ENCODE measurements at regions not wholly inside any gene's neighbourhood (a gene's known extent, or its start where the extent isn't known, plus 50 kb on each side); places are given as distances from the start of the nearest gene placed in this dataset.

- Histone ChIP-seq H3K4me3 (ENCODE audit: low read length in 2 of 2) (no peak overlapping the region), H3K9ac (ENCODE audit: low read depth in 1 of 2, low read length in 2 of 2) (no peak overlapping the region), H3K27me3 (ENCODE audit: control insufficient read depth in 2 of 2, insufficient read depth in 2 of 2, low read length in 2 of 2) (no peaks in the 10 kb centered on the region), H3K36me3 (ENCODE audit: control insufficient read depth in 2 of 2, insufficient read depth in 2 of 2, low read length in 2 of 2) (no peaks in the 10 kb centered on the region), H3K27ac (ENCODE audit: low read depth in 2 of 2, low read length in 2 of 2) (no peak overlapping the region), H3K9me3 (ENCODE audit: control insufficient read depth in 2 of 2, low read length in 2 of 2) (peaks cover 0 to 3% of the 10 kb centered on the region in 2 donors), H3K4me1 (ENCODE audit: control insufficient read depth in 2 of 2, insufficient read depth in 2 of 2, low read length in 2 of 2) (no peaks in the 10 kb centered on the region)
These were observed 1277.3 kb downstream of the SLC16A7 start for GRCh38 chr12:60872850-60873713.

- Histone ChIP-seq H3K27me3 (ENCODE audit: control insufficient read depth in 2 of 2, insufficient read depth in 2 of 2, low read length in 2 of 2) (no peaks in the 10 kb centered on the region), H3K27ac (ENCODE audit: low read depth in 2 of 2, low read length in 2 of 2) (no peak overlapping the region), H3K4me1 (ENCODE audit: control insufficient read depth in 2 of 2, insufficient read depth in 2 of 2, low read length in 2 of 2) (no peaks in the 10 kb centered on the region), H3K9ac (ENCODE audit: low read depth in 1 of 2, low read length in 2 of 2) (no peak overlapping the region), H3K9me3 (ENCODE audit: control insufficient read depth in 2 of 2, low read length in 2 of 2) (peaks cover 0 to 3% of the 10 kb centered on the region in 2 donors), H3K4me3 (ENCODE audit: low read length in 2 of 2) (no peak overlapping the region), H3K36me3 (ENCODE audit: control insufficient read depth in 2 of 2, insufficient read depth in 2 of 2, low read length in 2 of 2) (no peaks in the 10 kb centered on the region)
These were observed 1278.3 kb downstream of the SLC16A7 start for GRCh38 chr12:60874091-60874490.

GRCh38 chr12:60920841-60921495, 1325.1 kb downstream of the SLC16A7 start:
- H3K9ac ChIP-seq (ENCODE audit: low read depth in 1 of 2, low read length in 2 of 2) = no peak overlapping the region
- H3K27me3 ChIP-seq (ENCODE audit: control insufficient read depth in 2 of 2, insufficient read depth in 2 of 2, low read length in 2 of 2) = no peaks in the 10 kb centered on the region
- H3K4me3 ChIP-seq (ENCODE audit: low read length in 2 of 2) = no peak overlapping the region
- no peaks in the 10 kb centered on the region for H3K9me3 ChIP-seq (ENCODE audit: control insufficient read depth in 2 of 2, low read length in 2 of 2)
- H3K4me1 ChIP-seq (ENCODE audit: control insufficient read depth in 2 of 2, insufficient read depth in 2 of 2, low read length in 2 of 2) = no peaks in the 10 kb centered on the region
- H3K27ac ChIP-seq (ENCODE audit: low read depth in 2 of 2, low read length in 2 of 2) = no peak overlapping the region
- H3K36me3 ChIP-seq (ENCODE audit: control insufficient read depth in 2 of 2, insufficient read depth in 2 of 2, low read length in 2 of 2) = no peaks in the 10 kb centered on the region

GRCh38 chr12:60921541-60921940, 1325.7 kb downstream of the SLC16A7 start:
- Histone ChIP-seq H3K4me1 (ENCODE audit: control insufficient read depth in 2 of 2, insufficient read depth in 2 of 2, low read length in 2 of 2) (no peaks in the 10 kb centered on the region), H3K27me3 (ENCODE audit: control insufficient read depth in 2 of 2, insufficient read depth in 2 of 2, low read length in 2 of 2) (no peaks in the 10 kb centered on the region), H3K4me3 (ENCODE audit: low read length in 2 of 2) (no peak overlapping the region), H3K27ac (ENCODE audit: low read depth in 2 of 2, low read length in 2 of 2) (no peak overlapping the region), H3K9ac (ENCODE audit: low read depth in 1 of 2, low read length in 2 of 2) (no peak overlapping the region), H3K36me3 (ENCODE audit: control insufficient read depth in 2 of 2, insufficient read depth in 2 of 2, low read length in 2 of 2) (no peaks in the 10 kb centered on the region), H3K9me3 (ENCODE audit: control insufficient read depth in 2 of 2, low read length in 2 of 2) (no peaks in the 10 kb centered on the region)

- H3K9ac ChIP-seq (ENCODE audit: low read depth in 1 of 2, low read length in 2 of 2) = no peak overlapping the region
- no peaks in the 10 kb centered on the region for H3K27me3 ChIP-seq (ENCODE audit: control insufficient read depth in 2 of 2, insufficient read depth in 2 of 2, low read length in 2 of 2)
These were observed 1330.4 kb downstream of the SLC16A7 start for GRCh38 chr12:60926256-60926655.

GRCh38 chr12:60930151-60930550, 1330.1 kb upstream of the USP15 start:
- Histone ChIP-seq H3K27me3 (ENCODE audit: control insufficient read depth in 2 of 2, insufficient read depth in 2 of 2, low read length in 2 of 2) (no peaks in the 10 kb centered on the region), H3K27ac (ENCODE audit: low read depth in 2 of 2, low read length in 2 of 2) (no peak overlapping the region), H3K9ac (ENCODE audit: low read depth in 1 of 2, low read length in 2 of 2) (no peak overlapping the region), H3K4me1 (ENCODE audit: control insufficient read depth in 2 of 2, insufficient read depth in 2 of 2, low read length in 2 of 2) (no peaks in the 10 kb centered on the region), H3K4me3 (ENCODE audit: low read length in 2 of 2) (no peak overlapping the region), H3K9me3 (ENCODE audit: control insufficient read depth in 2 of 2, low read length in 2 of 2) (no peaks in the 10 kb centered on the region), H3K36me3 (ENCODE audit: control insufficient read depth in 2 of 2, insufficient read depth in 2 of 2, low read length in 2 of 2) (no peaks in the 10 kb centered on the region)

More at GRCh38 chr12:60926256-60926655, 1330.4 kb downstream of the SLC16A7 start:
- Histone ChIP-seq H3K4me1 (ENCODE audit: control insufficient read depth in 2 of 2, insufficient read depth in 2 of 2, low read length in 2 of 2) (no peaks in the 10 kb centered on the region), H3K4me3 (ENCODE audit: low read length in 2 of 2) (no peak overlapping the region), H3K9me3 (ENCODE audit: control insufficient read depth in 2 of 2, low read length in 2 of 2) (no peaks in the 10 kb centered on the region), H3K27ac (ENCODE audit: low read depth in 2 of 2, low read length in 2 of 2) (no peak overlapping the region), H3K36me3 (ENCODE audit: control insufficient read depth in 2 of 2, insufficient read depth in 2 of 2, low read length in 2 of 2) (no peaks in the 10 kb centered on the region)

GRCh38 chr12:60935981-60936761, 1324.0 kb upstream of the USP15 start:
- Histone ChIP-seq H3K27ac (ENCODE audit: low read depth in 2 of 2, low read length in 2 of 2) (no peak overlapping the region), H3K4me1 (ENCODE audit: control insufficient read depth in 2 of 2, insufficient read depth in 2 of 2, low read length in 2 of 2) (no peaks in the 10 kb centered on the region), H3K4me3 (ENCODE audit: low read length in 2 of 2) (no peak overlapping the region), H3K27me3 (ENCODE audit: control insufficient read depth in 2 of 2, insufficient read depth in 2 of 2, low read length in 2 of 2) (no peaks in the 10 kb centered on the region), H3K9ac (ENCODE audit: low read depth in 1 of 2, low read length in 2 of 2) (no peak overlapping the region), H3K36me3 (ENCODE audit: control insufficient read depth in 2 of 2, insufficient read depth in 2 of 2, low read length in 2 of 2) (no peaks in the 10 kb centered on the region), H3K9me3 (ENCODE audit: control insufficient read depth in 2 of 2, low read length in 2 of 2) (peaks cover 4 to 6% of the 10 kb centered on the region in 2 donors)

- H3K9ac ChIP-seq (ENCODE audit: low read depth in 1 of 2, low read length in 2 of 2) = no peak overlapping the region
- no peaks in the 10 kb centered on the region for H3K4me1 ChIP-seq (ENCODE audit: control insufficient read depth in 2 of 2, insufficient read depth in 2 of 2, low read length in 2 of 2)
- no peak overlapping the region for H3K4me3 ChIP-seq (ENCODE audit: low read length in 2 of 2)
- no peak overlapping the region for H3K27ac ChIP-seq (ENCODE audit: low read depth in 2 of 2, low read length in 2 of 2)
- no peaks in the 10 kb centered on the region for H3K9me3 ChIP-seq (ENCODE audit: control insufficient read depth in 2 of 2, low read length in 2 of 2)
- H3K27me3 ChIP-seq (ENCODE audit: control insufficient read depth in 2 of 2, insufficient read depth in 2 of 2, low read length in 2 of 2) = no peaks in the 10 kb centered on the region
- H3K36me3 ChIP-seq (ENCODE audit: control insufficient read depth in 2 of 2, insufficient read depth in 2 of 2, low read length in 2 of 2) = no peaks in the 10 kb centered on the region
These were observed 1312.7 kb upstream of the USP15 start for GRCh38 chr12:60947533-60947932.

GRCh38 chr12:60967128-60967527, 1293.1 kb upstream of the USP15 start:
- H3K4me1 ChIP-seq (ENCODE audit: control insufficient read depth in 2 of 2, insufficient read depth in 2 of 2, low read length in 2 of 2) = no peaks in the 10 kb centered on the region
- H3K4me3 ChIP-seq (ENCODE audit: low read length in 2 of 2) = no peak overlapping the region
- no peaks in the 10 kb centered on the region for H3K36me3 ChIP-seq (ENCODE audit: control insufficient read depth in 2 of 2, insufficient read depth in 2 of 2, low read length in 2 of 2)
- H3K9me3 ChIP-seq (ENCODE audit: control insufficient read depth in 2 of 2, low read length in 2 of 2) = no peaks in the 10 kb centered on the region
- H3K27ac ChIP-seq (ENCODE audit: low read depth in 2 of 2, low read length in 2 of 2) = no peak overlapping the region
- no peak overlapping the region for H3K9ac ChIP-seq (ENCODE audit: low read depth in 1 of 2, low read length in 2 of 2)
- no peaks in the 10 kb centered on the region for H3K27me3 ChIP-seq (ENCODE audit: control insufficient read depth in 2 of 2, insufficient read depth in 2 of 2, low read length in 2 of 2)

GRCh38 chr12:60977966-60978365, 1282.2 kb upstream of the USP15 start:
- Histone ChIP-seq H3K9me3 (ENCODE audit: control insufficient read depth in 2 of 2, low read length in 2 of 2) (peaks cover 0 to 3% of the 10 kb centered on the region in 2 donors), H3K27ac (ENCODE audit: low read depth in 2 of 2, low read length in 2 of 2) (no peak overlapping the region), H3K4me1 (ENCODE audit: control insufficient read depth in 2 of 2, insufficient read depth in 2 of 2, low read length in 2 of 2) (no peaks in the 10 kb centered on the region), H3K4me3 (ENCODE audit: low read length in 2 of 2) (no peak overlapping the region), H3K9ac (ENCODE audit: low read depth in 1 of 2, low read length in 2 of 2) (no peak overlapping the region), H3K27me3 (ENCODE audit: control insufficient read depth in 2 of 2, insufficient read depth in 2 of 2, low read length in 2 of 2) (no peaks in the 10 kb centered on the region), H3K36me3 (ENCODE audit: control insufficient read depth in 2 of 2, insufficient read depth in 2 of 2, low read length in 2 of 2) (no peaks in the 10 kb centered on the region)
